HepG2 (cell line): ENCODE measurements at regions not wholly inside any gene's neighbourhood (a gene's known extent, or its start where the extent isn't known, plus 50 kb on each side); places are given as distances from the start of the nearest gene placed in this dataset.

Experiments
- ATAC-seq: fragments of 200-7000 bp; cut with Tn5 transposase; 3 replicates; pipeline ENCODE4 v1.9.1; 2020; ENCODE audit warnings: mild to moderate bottlenecking, moderate library complexity
- BruUV-seq: library from RNA; stranded (reverse); fragments of 400-500 nt; replicated peaks from 2 replicates; lab custom pipeline; 2021; lab: Mats Ljungman, UMichigan
- CTCF ChIA-PET: fragments of 300-600 bp; formaldehyde crosslinking; extraction: SDS; loops from one replicate; lab custom pipeline; 2021; ENCODE audit warnings: low total read pairs, inconsistent platforms, low intra/inter-chr PET ratio; lab: Yijun Ruan, JAX
- POLR2A ChIA-PET: fragments of 350-600 bp; sonication (Branson Sonifier 250); formaldehyde crosslinking; loops from one replicate; lab custom pipeline; 2020; ENCODE audit warnings: antibody characterized with exemption, inconsistent platforms; lab: Yijun Ruan, JAX
- DNase-seq: peaks from one replicate; pipeline ENCODE4 v3.0.0-alpha.2; 2015; ENCODE audit warnings: low spot score
- FAIRE-seq: peaks from 3 replicates; lab custom pipeline; 2011; peaks lifted over from hg19 to GRCh38; lab: Jason Lieb, UNC
- H2AFZ ChIP-seq: one replicate; pipeline ENCODE4 v1.6.1; 2011; ENCODE audit warnings: low read length, inconsistent platforms
- H3K27ac ChIP-seq: fragments of 300-600 bp; 3 replicates; pipeline ENCODE4 v1.8.0; 2011; ENCODE audit warnings: mixed run types, mild to moderate bottlenecking, mixed read lengths, low read length, inconsistent platforms; ENCODE audit not compliant: insufficient read depth; ENCODE audit errors: extremely low read length
- H3K27me3 ChIP-seq, 2 experiments: fragments of 200-600 bp in 1 of 2; 2 replicates in 1 of 2; 3 replicates in 1 of 2; pipeline versions ENCODE4 v1.6.0 to v1.8.0; 2011; ENCODE audit warnings: low read length in 2 of 2, mild to moderate bottlenecking in 2 of 2, moderate library complexity in 2 of 2, inconsistent platforms in 1 of 2; ENCODE audit not compliant: insufficient read depth in 2 of 2, control insufficient read depth in 1 of 2
- H3K36me3 ChIP-seq, 2 experiments: fragments of 200-600 bp in 1 of 2; replicated peaks in 1 of 2; 2 replicates in 1 of 2; 3 replicates in 1 of 2; pipeline versions ENCODE4 v1.5.1 to v1.8.0; 2011; ENCODE audit warnings: low read length in 2 of 2, inconsistent platforms in 1 of 2; ENCODE audit not compliant: insufficient read depth in 2 of 2, control insufficient read depth in 1 of 2
- H3K4me1 ChIP-seq: 2 replicates; pipeline ENCODE4 v1.5.1; 2012; ENCODE audit warnings: low read length, inconsistent platforms; ENCODE audit not compliant: insufficient read depth
- H3K4me2 ChIP-seq: 2 replicates; pipeline ENCODE4 v1.6.0; 2011; ENCODE audit warnings: low read depth, low read length, inconsistent platforms
- H3K4me3 ChIP-seq, 3 experiments: fragments of 200-600 bp in 1 of 3; sonication (generic), shearing (Covaris generic) in 1 of 3; replicated peaks in 1 of 3; 2 replicates each; pipeline ENCODE4 v1.5.1; 2011 to 2016; ENCODE audit warnings: low read length in 3 of 3, inconsistent platforms in 2 of 3, low read depth in 2 of 3, mild to moderate bottlenecking in 2 of 3, control low read depth in 1 of 3, mixed read lengths in 1 of 3; ENCODE audit not compliant: insufficient read depth in 1 of 3
- H3K79me2 ChIP-seq: one replicate; pipeline ENCODE4 v1.6.1; 2011; ENCODE audit warnings: low read length, inconsistent platforms; ENCODE audit not compliant: insufficient read depth
- H3K9ac ChIP-seq: 2 replicates; pipeline ENCODE4 v1.6.0; 2011; ENCODE audit warnings: mild to moderate bottlenecking, low read depth, low read length, inconsistent platforms; ENCODE audit not compliant: insufficient read depth
- H3K9me3 ChIP-seq: 2 replicates; pipeline ENCODE4 v1.5.1; 2012; ENCODE audit warnings: mild to moderate bottlenecking, low read length
- H4K20me1 ChIP-seq: 2 replicates; pipeline ENCODE4 v1.6.0; 2011; ENCODE audit warnings: inconsistent platforms, mild to moderate bottlenecking, low read length, moderate library complexity; ENCODE audit not compliant: insufficient read depth
- BRD4 ChIP-seq: sonication (generic); formaldehyde crosslinking; IDR thresholded peaks from 2 replicates; pipeline ENCODE4 v1.4.0; 2020; ENCODE audit warnings: missing genetic modification reagents
- CAMTA2 ChIP-seq: sonication (generic); formaldehyde crosslinking; IDR thresholded peaks from 2 replicates; pipeline ENCODE4 v1.4.0; 2020; ENCODE audit warnings: mild to moderate bottlenecking, missing genetic modification reagents, borderline replicate concordance
- CHD2 ChIP-seq: IDR thresholded peaks from 2 replicates; pipeline ENCODE4 v1.6.1; 2011; ENCODE audit warnings: low read depth, low read length, improper control_type of control experiment
- CREB3 ChIP-seq: sonication (generic); formaldehyde crosslinking; IDR thresholded peaks from 2 replicates; pipeline ENCODE4 v1.5.0; 2020; ENCODE audit warnings: missing genetic modification reagents
- DNMT3B ChIP-seq: conservative IDR thresholded peaks from 2 replicates; pipeline ENCODE4 v1.6.1; 2016; ENCODE audit warnings: missing biosample characterization, control low read depth
- E2F5 ChIP-seq: sonication (generic); formaldehyde crosslinking; conservative IDR thresholded peaks from 2 replicates; pipeline ENCODE4 v1.4.0; 2020; ENCODE audit warnings: missing genetic modification reagents
- ELF3 ChIP-seq: IDR thresholded peaks from 2 replicates; pipeline ENCODE4 v1.6.1; 2016; ENCODE audit warnings: missing genetic modification reagents, missing compliant biosample characterization
- ELF4 ChIP-seq: sonication (generic); formaldehyde crosslinking; IDR thresholded peaks from 2 replicates; pipeline ENCODE4 v1.5.0; 2020; ENCODE audit warnings: missing genetic modification reagents, mild to moderate bottlenecking, moderate library complexity, borderline replicate concordance
- EP300 ChIP-seq, 3 experiments: sonication (generic) in 1 of 3; formaldehyde crosslinking in 1 of 3; IDR thresholded peaks; 2 replicates each; pipeline versions ENCODE4 v1.5.1 to v1.6.1; 2011 to 2020; ENCODE audit warnings: low read depth in 2 of 3, low read length in 2 of 3, borderline replicate concordance in 1 of 3, improper control_type of control experiment in 1 of 3, mild to moderate bottlenecking in 1 of 3, missing genetic modification reagents in 1 of 3, moderate library complexity in 1 of 3
- FOXC1 ChIP-seq: sonication (generic); formaldehyde crosslinking; IDR thresholded peaks from 2 replicates; pipeline ENCODE4 v1.8.0; 2022; ENCODE audit warnings: mild to moderate bottlenecking, missing genetic modification reagents, borderline replicate concordance
- GABPB1 ChIP-seq: IDR thresholded peaks from 2 replicates; pipeline ENCODE4 v1.6.1; 2016; ENCODE audit warnings: mild to moderate bottlenecking, missing genetic modification reagents, moderate library complexity, missing compliant biosample characterization
- HNF4A ChIP-seq: sonication (generic); formaldehyde crosslinking; IDR thresholded peaks from 2 replicates; pipeline ENCODE4 v1.4.0; 2020; ENCODE audit warnings: missing genetic modification reagents
- KDM4B ChIP-seq: sonication (generic); formaldehyde crosslinking; IDR thresholded peaks from 2 replicates; pipeline ENCODE4 v1.4.0; 2020; ENCODE audit warnings: missing genetic modification reagents
- MAFF ChIP-seq: IDR thresholded peaks from 2 replicates; pipeline ENCODE4 v1.6.1; 2011; ENCODE audit warnings: low read depth, low read length, improper control_type of control experiment
- MNT ChIP-seq: fragments of 450-650 bp; IDR thresholded peaks from 2 replicates; pipeline ENCODE4 v1.6.1; 2016
- NKX3-1 ChIP-seq: sonication (generic); formaldehyde crosslinking; IDR thresholded peaks from 2 replicates; pipeline ENCODE4 v1.5.0; 2020; ENCODE audit warnings: missing genetic modification reagents
- TCF7L2 ChIP-seq: IDR thresholded peaks from 2 replicates; pipeline ENCODE4 v1.6.1; 2011; ENCODE audit warnings: mild to moderate bottlenecking, low read depth, low read length, moderate library complexity
- ZNF280B ChIP-seq: sonication (generic); formaldehyde crosslinking; IDR thresholded peaks from 2 replicates; pipeline ENCODE4 v1.5.0; 2020; ENCODE audit warnings: missing genetic modification reagents, mild to moderate bottlenecking, borderline replicate concordance
- ZNF616 ChIP-seq: sonication (generic); formaldehyde crosslinking; IDR thresholded peaks from 2 replicates; pipeline ENCODE4 v1.5.0; 2020; ENCODE audit warnings: low read depth, mild to moderate bottlenecking, missing genetic modification reagents
- ZNF670 ChIP-seq: sonication (generic); formaldehyde crosslinking; IDR thresholded peaks from 2 replicates; pipeline ENCODE4 v1.8.0; 2022; ENCODE audit warnings: mild to moderate bottlenecking, missing genetic modification reagents, borderline replicate concordance
- ZNF746 ChIP-seq: sonication (generic); formaldehyde crosslinking; IDR thresholded peaks from 2 replicates; pipeline ENCODE4 v1.8.0; 2022; ENCODE audit warnings: mild to moderate bottlenecking, missing genetic modification reagents
- WGBS: methylation state at CpG from one replicate; pipeline ENCODE4 v1.1.6; 2017; ENCODE audit warnings: low lambda C conversion rate; 5-methylcytosine and 5-hydroxymethylcytosine counted together
- in situ Hi-C: cut with HindIII; loops from 2 replicates; pipeline ENCODE4 v1.10.0; 2017; ENCODE audit warnings: low pct_unique_long_range_greater_than_20kb; ENCODE audit not compliant: extremely low pct_ligation_motif_present
- intact Hi-C: fragments of 100-400 bp; cut with micrococcal nuclease; formaldehyde crosslinking; loops from one replicate; pipeline ENCODE4 v1.10.0; 2022; ENCODE audit not compliant: unreplicated experiment

GRCh38 chr11:107157146-107157808, 139.0 kb upstream of the GUCY1A2 start:
- Histone ChIP-seq H3K9me3 (no peaks in the 10 kb centered on the region), H3K36me3 (no peaks in the 10 kb centered on the region), H3K4me1 (peaks cover 16% of the 10 kb centered on the region), H2AFZ (no peak overlapping the region), H3K9ac (no peak overlapping the region), H3K4me3 (no peak overlapping the region), H3K79me2 (no peaks in the 10 kb centered on the region), H3K27me3 (no peaks in the 10 kb centered on the region), H3K27ac (peak overlapping the region; percentile 35), H4K20me1 (no peaks in the 10 kb centered on the region), H3K4me2 (no peak overlapping the region)
- BruUV-seq: no TSS peak
- ChIA-PET POLR2A (no interaction called here), CTCF (no interaction called here)
- intact Hi-C loops (no loop called here), in situ Hi-C loops (no loop called here)
- FAIRE-seq (no peak), ATAC-seq (peak; percentile 72), DNase-seq (no peak)
- WGBS: 29% methylated on average over 3 of the region's 3 CpGs
- TF ChIP-seq EP300 (IDR thresholded peaks at IDR 0.05; ENCODE audit: low read depth in 2 of 2, low read length in 2 of 2) (0 out of 4 replicates have a peak, but pooled peaks of 1 of the 2 experiments have one; percentile 30), EP300 (CRISPR knock-in tag; IDR thresholded peaks at IDR 0.05; ENCODE audit: borderline replicate concordance) (no peak), CREB3 (CRISPR knock-in tag) (no peak), ELF3 (CRISPR knock-in tag) (no peak), CHD2 (no peak), BRD4 (CRISPR knock-in tag) (no peak), E2F5 (CRISPR knock-in tag) (no peak), ZNF280B (CRISPR knock-in tag) (no peak), NKX3-1 (no peak), DNMT3B (no peak), ZNF670 (CRISPR knock-in tag) (no peak), GABPB1 (CRISPR knock-in tag) (no peak), ZNF616 (no peak), MNT (no peak), HNF4A (peak; percentile 81), FOXC1 (no peak), ZNF746 (CRISPR knock-in tag) (no peak), MAFF (peak; percentile 99), CAMTA2 (CRISPR knock-in tag) (no peak), KDM4B (no peak), ELF4 (CRISPR knock-in tag) (no peak), TCF7L2 (no peak)
